Thoracic aorta (tissue), 2 donors: ENCODE measurements at regions not wholly inside any gene's neighbourhood (a gene's known extent, or its start where the extent isn't known, plus 50 kb on each side); places are given as distances from the start of the nearest gene placed in this dataset.

Source experiments
- ATAC-seq: fragments of 150-250 bp; one replicate; pipeline ENCODE4 v1.8.0; 2017; ENCODE audit warnings: low read depth; ENCODE audit not compliant: insufficient number of reproducible peaks, low FRiP score
- DNase-seq: peaks from one replicate; pipeline ENCODE4 v3.0.0-alpha.2; 2020; ENCODE audit warnings: low spot score
- H3K27ac ChIP-seq, 2 donors: fragments of 200-600 bp; sonication (generic); 1 replicate in 1 of 2; 2 replicates in 1 of 2; pipeline ENCODE4 v1.5.1; 2016; ENCODE audit warnings: mild to moderate bottlenecking in 2 of 2, moderate library complexity in 2 of 2
- H3K27me3 ChIP-seq: fragments of 200-600 bp; sonication (generic); replicated peaks from 2 replicates; pipeline ENCODE4 v1.6.0; 2016; ENCODE audit warnings: mild to moderate bottlenecking; ENCODE audit not compliant: insufficient read depth
- H3K36me3 ChIP-seq: fragments of 200-600 bp; sonication (generic); one replicate; pipeline ENCODE4 v1.5.1; 2016
- H3K4me1 ChIP-seq, 2 donors: fragments of 200-600 bp; sonication (generic); 1 replicate in 1 of 2; 2 replicates in 1 of 2; pipeline versions ENCODE4 v1.5.1 to v1.6.0; 2016; ENCODE audit warnings: low read depth in 2 of 2, mild to moderate bottlenecking in 1 of 2; ENCODE audit not compliant: control insufficient read depth in 1 of 2
- H3K4me3 ChIP-seq: fragments of 200-600 bp; sonication (generic); 2 replicates; pipeline ENCODE4 v1.5.1; 2016; ENCODE audit warnings: mild to moderate bottlenecking
- H3K9me3 ChIP-seq: fragments of 200-600 bp; sonication (generic); 2 replicates; pipeline ENCODE4 v1.5.1; 2016
- TF ChIP-seq, protein P1 (sequence below): fragments of 200-600 bp; sonication (generic); IDR thresholded peaks from one replicate; pipeline ENCODE4 v1.5.1; 2019; ENCODE audit warnings: antibody characterized with exemption

DNA sequence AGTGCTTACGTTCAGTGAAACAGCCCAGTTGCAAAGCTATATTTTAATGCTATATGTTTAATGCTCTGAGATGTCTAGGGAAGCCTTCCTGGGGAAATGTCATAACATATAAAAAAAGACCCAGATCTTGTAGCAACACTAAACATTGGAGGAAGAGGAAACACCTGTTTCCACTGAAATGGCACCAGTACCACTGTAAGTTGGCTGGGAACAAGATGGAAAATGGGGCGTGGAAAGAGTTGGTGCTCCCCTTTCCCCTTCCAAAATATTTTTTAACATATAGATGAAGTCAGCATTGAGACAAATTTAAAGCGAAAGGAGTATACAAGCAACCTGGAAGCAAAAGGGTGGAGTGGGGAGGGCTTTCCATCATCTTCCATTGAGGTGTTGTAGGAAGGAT, 289.9 kb upstream of the COL8A1 start:
- Histone ChIP-seq H3K4me1 (no peaks in the 10 kb centered on the region), H3K4me3 (no peak overlapping the region), H3K27me3 (no peaks in the 10 kb centered on the region), H3K27ac (no peak overlapping the region), H3K9me3 (no peaks in the 10 kb centered on the region), H3K36me3 (no peaks in the 10 kb centered on the region)
- DNase-seq (no peak), ATAC-seq (no peak)
- TF ChIP-seq, protein P1, sequence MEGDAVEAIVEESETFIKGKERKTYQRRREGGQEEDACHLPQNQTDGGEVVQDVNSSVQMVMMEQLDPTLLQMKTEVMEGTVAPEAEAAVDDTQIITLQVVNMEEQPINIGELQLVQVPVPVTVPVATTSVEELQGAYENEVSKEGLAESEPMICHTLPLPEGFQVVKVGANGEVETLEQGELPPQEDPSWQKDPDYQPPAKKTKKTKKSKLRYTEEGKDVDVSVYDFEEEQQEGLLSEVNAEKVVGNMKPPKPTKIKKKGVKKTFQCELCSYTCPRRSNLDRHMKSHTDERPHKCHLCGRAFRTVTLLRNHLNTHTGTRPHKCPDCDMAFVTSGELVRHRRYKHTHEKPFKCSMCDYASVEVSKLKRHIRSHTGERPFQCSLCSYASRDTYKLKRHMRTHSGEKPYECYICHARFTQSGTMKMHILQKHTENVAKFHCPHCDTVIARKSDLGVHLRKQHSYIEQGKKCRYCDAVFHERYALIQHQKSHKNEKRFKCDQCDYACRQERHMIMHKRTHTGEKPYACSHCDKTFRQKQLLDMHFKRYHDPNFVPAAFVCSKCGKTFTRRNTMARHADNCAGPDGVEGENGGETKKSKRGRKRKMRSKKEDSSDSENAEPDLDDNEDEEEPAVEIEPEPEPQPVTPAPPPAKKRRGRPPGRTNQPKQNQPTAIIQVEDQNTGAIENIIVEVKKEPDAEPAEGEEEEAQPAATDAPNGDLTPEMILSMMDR = no peak

DNA sequence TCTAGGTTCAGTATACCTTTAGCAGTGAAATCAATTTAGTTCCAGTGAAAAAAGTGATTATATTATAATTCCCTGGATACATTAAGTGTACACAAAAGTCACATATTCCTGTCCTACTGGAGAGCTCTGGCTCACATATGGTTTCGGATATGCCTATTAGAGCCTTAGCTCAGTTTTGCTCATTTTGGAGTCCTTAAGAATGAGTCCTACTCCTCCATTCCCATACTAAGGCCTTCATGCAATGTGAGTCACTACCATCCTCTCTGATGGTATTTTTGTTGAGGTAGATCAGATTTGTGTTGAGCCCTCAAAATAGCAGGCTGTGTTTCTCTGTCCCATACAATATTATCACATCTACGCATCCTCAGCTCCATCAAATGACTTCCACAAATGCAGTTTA, 294.2 kb upstream of the COL8A1 start:
- TF ChIP-seq, protein P1 = no peak
- ATAC-seq (no peak), DNase-seq (no peak)
- Histone ChIP-seq H3K27ac (no peak overlapping the region), H3K27me3 (no peaks in the 10 kb centered on the region), H3K4me1 (peaks cover 0 to 15% of the 10 kb centered on the region in 2 donors), H3K9me3 (no peaks in the 10 kb centered on the region), H3K4me3 (no peak overlapping the region), H3K36me3 (no peaks in the 10 kb centered on the region)

DNA sequence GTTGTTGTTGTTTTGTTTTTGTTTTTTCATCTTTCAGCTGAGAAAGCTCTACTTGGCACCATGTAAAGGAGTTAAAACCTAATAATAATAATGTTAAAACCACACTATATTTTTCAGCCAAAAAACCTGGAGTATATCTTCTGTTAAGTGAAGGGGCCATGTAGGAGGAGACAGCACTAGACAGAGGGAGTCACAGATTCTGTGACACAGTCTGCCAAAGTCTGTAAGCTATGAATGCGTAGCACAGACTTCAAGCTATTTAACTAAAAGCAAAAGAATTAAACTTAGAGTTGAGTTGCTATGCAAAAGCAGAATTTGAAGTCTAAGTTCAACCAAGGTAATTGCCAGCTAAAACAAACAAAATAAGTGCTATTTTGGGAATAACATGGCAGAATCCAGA, 296.0 kb upstream of the COL8A1 start:
- TF ChIP-seq, protein P1 = no peak
- no peaks in the 10 kb centered on the region for H3K27me3 ChIP-seq
- H3K9me3 ChIP-seq = no peaks in the 10 kb centered on the region
- no peak for DNase-seq
- ATAC-seq = no peak
- H3K4me1 ChIP-seq = peaks cover 3 to 19% of the 10 kb centered on the region in 2 donors
- no peaks in the 10 kb centered on the region for H3K36me3 ChIP-seq
- no peak overlapping the region for H3K4me3 ChIP-seq
- peak overlapping the region; percentile 25 to 30 for H3K27ac ChIP-seq

DNA sequence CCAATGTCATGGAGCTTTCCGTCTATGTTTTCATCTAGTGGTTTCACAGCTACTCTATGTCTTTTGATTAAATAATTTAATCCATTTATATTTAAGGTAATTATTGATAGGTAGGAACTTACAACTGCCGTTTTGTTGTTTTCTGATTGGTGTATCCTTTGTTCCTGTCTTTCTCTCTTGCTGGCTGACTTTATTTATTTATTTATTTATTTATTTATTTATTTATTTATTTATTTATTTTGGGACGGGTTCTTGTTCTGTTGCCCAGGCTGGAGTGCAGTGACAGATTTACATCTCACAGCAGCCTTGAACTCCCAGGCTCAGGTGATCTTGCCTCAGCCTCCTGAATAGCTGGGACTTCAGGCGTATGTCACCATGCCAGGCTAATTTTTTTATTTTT, 299.2 kb upstream of the COL8A1 start:
- ATAC-seq = no peak
- Histone ChIP-seq H3K36me3 (no peaks in the 10 kb centered on the region), H3K4me1 (peaks cover 3 to 26% of the 10 kb centered on the region in 2 donors), H3K9me3 (no peaks in the 10 kb centered on the region), H3K27ac (no peak overlapping the region), H3K4me3 (no peak overlapping the region), H3K27me3 (no peaks in the 10 kb centered on the region)
- TF ChIP-seq, protein P1 = no peak
- no peak for DNase-seq

DNA sequence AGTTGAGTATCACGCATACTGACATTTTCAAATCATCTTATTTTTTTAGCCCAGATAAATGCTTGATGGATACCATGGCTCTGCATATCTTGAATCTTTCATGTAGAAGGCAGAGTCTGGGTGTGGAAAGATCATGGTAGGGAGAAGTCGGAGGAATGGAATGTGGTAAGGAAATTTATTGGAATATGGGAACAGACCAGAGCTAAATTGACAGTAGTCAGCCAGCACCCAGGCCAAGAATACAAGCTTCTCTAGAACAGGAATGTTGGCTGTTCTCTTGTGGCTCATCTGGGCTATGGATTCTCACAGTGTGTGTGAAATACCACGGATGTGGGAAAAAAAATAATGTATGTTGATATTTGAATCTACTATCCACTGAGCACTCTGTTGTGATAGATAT, 305.7 kb upstream of the COL8A1 start:
- no peaks in the 10 kb centered on the region for H3K27me3 ChIP-seq
- H3K36me3 ChIP-seq = no peaks in the 10 kb centered on the region
- TF ChIP-seq, protein P1 = no peak
- no peak overlapping the region for H3K27ac ChIP-seq
- peaks cover 10 to 12% of the 10 kb centered on the region in 2 donors for H3K4me1 ChIP-seq
- DNase-seq = no peak
- no peak overlapping the region for H3K4me3 ChIP-seq
- no peaks in the 10 kb centered on the region for H3K9me3 ChIP-seq
- no peak for ATAC-seq
